Caco-2 (cell line): ENCODE measurements at regions not wholly inside any gene's neighbourhood (a gene's known extent, or its start where the extent isn't known, plus 50 kb on each side); places are given as distances from the start of the nearest gene placed in this dataset.

Source experiments
- BruUV-seq: library from RNA; stranded (reverse); fragments of 400-500 nt; replicated peaks from 2 replicates; lab custom pipeline; 2021; lab: Mats Ljungman, UMichigan
- CTCF ChIA-PET: fragments of 300-600 bp; sonication (Branson Sonifier 250); formaldehyde crosslinking; loops from one replicate; lab custom pipeline; 2022; ENCODE audit warnings: antibody characterized with exemption; lab: Charles Lee
- POLR2A ChIA-PET: fragments of 300-600 bp; sonication (Branson Sonifier 250); formaldehyde crosslinking; loops from one replicate; lab custom pipeline; 2022; ENCODE audit warnings: antibody characterized with exemption; lab: Charles Lee
- DNase-seq, 2 experiments: peaks; one replicate each; pipeline versions ENCODE4 v3.0.0 to v3.0.0-alpha.2; 2020 to 2022
- H3K27me3 ChIP-seq: replicated peaks from 2 replicates; pipeline ENCODE4 v1.6.0; 2011; ENCODE audit warnings: low read length; ENCODE audit not compliant: control insufficient read depth, insufficient read depth
- H3K36me3 ChIP-seq: 2 replicates; pipeline ENCODE4 v1.5.1; 2011; ENCODE audit warnings: low read length; ENCODE audit not compliant: control insufficient read depth, insufficient read depth
- H3K4me1 ChIP-seq: fragments of 250-450 bp; sonication (Bioruptor Pico); 2 replicates; pipeline ENCODE4 v1.5.1; 2020; ENCODE audit warnings: mild to moderate bottlenecking
- H3K4me3 ChIP-seq: 2 replicates; pipeline ENCODE4 v1.5.1; 2011; ENCODE audit warnings: low read depth, mild to moderate bottlenecking, control low read depth, low read length
- H3K9me3 ChIP-seq: fragments of 250-450 bp; sonication (Bioruptor Pico); 2 replicates; pipeline ENCODE4 v1.5.1; 2020; ENCODE audit warnings: mild to moderate bottlenecking, moderate library complexity
- H3K27ac Mint-ChIP-seq: one replicate; pipeline ENCODE4 v1.8.0; 2022; ENCODE audit warnings: mixed read lengths; ENCODE audit not compliant: unreplicated experiment
- H3K27me3 Mint-ChIP-seq: one replicate; pipeline ENCODE4 v1.8.0; 2022; ENCODE audit warnings: mixed read lengths; ENCODE audit not compliant: insufficient read depth, unreplicated experiment
- H3K36me3 Mint-ChIP-seq: one replicate; pipeline ENCODE4 v1.8.0; 2022; ENCODE audit warnings: mild to moderate bottlenecking, mixed read lengths; ENCODE audit not compliant: insufficient read depth, unreplicated experiment
- H3K4me1 Mint-ChIP-seq: one replicate; pipeline ENCODE4 v1.8.0; 2022; ENCODE audit warnings: low read depth, mixed read lengths; ENCODE audit not compliant: unreplicated experiment
- H3K4me3 Mint-ChIP-seq: one replicate; pipeline ENCODE4 v1.8.0; 2022; ENCODE audit warnings: mild to moderate bottlenecking, moderate library complexity, mixed read lengths; ENCODE audit not compliant: unreplicated experiment
- H3K9me3 Mint-ChIP-seq: one replicate; pipeline ENCODE4 v1.8.0; 2022; ENCODE audit warnings: mixed read lengths; ENCODE audit not compliant: unreplicated experiment
- CTCF ChIP-seq, 2 experiments: fragments of 200-600 bp in 1 of 2; IDR thresholded peaks; 1 replicate in 1 of 2; 2 replicates in 1 of 2; pipeline versions ENCODE4 v1.5.1 to v1.8.0; 2011 to 2022; ENCODE audit warnings: antibody characterized with exemption in 1 of 2, control low read depth in 1 of 2, inconsistent platforms in 1 of 2, low read depth in 1 of 2, low read length in 1 of 2, mild to moderate bottlenecking in 1 of 2, moderate library complexity in 1 of 2; ENCODE audit not compliant: insufficient read depth in 1 of 2, severe bottlenecking in 1 of 2, unreplicated experiment in 1 of 2
- intact Hi-C: fragments of 100-400 bp; cut with micrococcal nuclease; formaldehyde crosslinking; loops from one replicate; pipeline ENCODE4 v1.10.0; 2022; ENCODE audit not compliant: unreplicated experiment

- Mint-ChIP-seq H3K4me1 (no peaks in the 10 kb centered on the region), H3K9me3 (no peaks in the 10 kb centered on the region)
These were observed 260.2 kb downstream of the TMX3 start for GRCh38 chr18:68454511-68455228.

GRCh38 chr18:68449292-68449691, 265.6 kb downstream of the TMX3 start:
- H3K4me1 Mint-ChIP-seq: no peaks in the 10 kb centered on the region
- intact Hi-C loops: no loop called here
- no peak for DNase-seq
- no peak for TF ChIP-seq CTCF (IDR thresholded peaks at IDR 0.05; ENCODE audit: insufficient read depth in 1 of 2, low read depth in 1 of 2, low read length in 1 of 2, severe bottlenecking in 1 of 2, unreplicated experiment in 1 of 2)
- Histone ChIP-seq H3K4me3 (no peak overlapping the region), H3K27me3 (no peaks in the 10 kb centered on the region), H3K36me3 (no peaks in the 10 kb centered on the region), H3K4me1 (no peaks in the 10 kb centered on the region), H3K9me3 (no peaks in the 10 kb centered on the region)
- POLR2A ChIA-PET: no interaction called here
- H3K4me3 Mint-ChIP-seq: no peak overlapping the region
- H3K9me3 Mint-ChIP-seq: no peaks in the 10 kb centered on the region
- H3K27me3 Mint-ChIP-seq: no peaks in the 10 kb centered on the region
- H3K36me3 Mint-ChIP-seq: no peaks in the 10 kb centered on the region
- CTCF ChIA-PET: no interaction called here
- H3K27ac Mint-ChIP-seq: no peak overlapping the region
- no TSS peak for BruUV-seq

More at GRCh38 chr18:68454511-68455228, 260.2 kb downstream of the TMX3 start:
- DNase-seq: no peak
- H3K9me3 ChIP-seq: no peaks in the 10 kb centered on the region
- ChIA-PET POLR2A (no interaction called here), CTCF (no interaction called here)
- no TSS peak for BruUV-seq
- no peak overlapping the region for H3K4me3 Mint-ChIP-seq
- intact Hi-C loops: no loop called here
- no peak overlapping the region for H3K4me3 ChIP-seq
- no peaks in the 10 kb centered on the region for H3K27me3 ChIP-seq
- H3K36me3 ChIP-seq: no peaks in the 10 kb centered on the region
- TF ChIP-seq CTCF (IDR thresholded peaks at IDR 0.05; ENCODE audit: insufficient read depth in 1 of 2, low read depth in 1 of 2, low read length in 1 of 2, severe bottlenecking in 1 of 2, unreplicated experiment in 1 of 2): no peak
- no peaks in the 10 kb centered on the region; the same call in 1 of the 2 replicates for H3K4me1 ChIP-seq
- H3K27ac Mint-ChIP-seq: no peak overlapping the region
- H3K36me3 Mint-ChIP-seq: no peaks in the 10 kb centered on the region
- H3K27me3 Mint-ChIP-seq: no peaks in the 10 kb centered on the region

- intact Hi-C loops: no loop called here
- Mint-ChIP-seq H3K27me3 (no peaks in the 10 kb centered on the region), H3K27ac (no peak overlapping the region), H3K36me3 (no peaks in the 10 kb centered on the region), H3K4me3 (no peak overlapping the region), H3K9me3 (no peaks in the 10 kb centered on the region), H3K4me1 (no peaks in the 10 kb centered on the region)
- Histone ChIP-seq H3K4me3 (no peak overlapping the region), H3K9me3 (no peaks in the 10 kb centered on the region), H3K27me3 (no peaks in the 10 kb centered on the region), H3K4me1 (no peaks in the 10 kb centered on the region), H3K36me3 (no peaks in the 10 kb centered on the region)
- no TSS peak for BruUV-seq
- no peak for TF ChIP-seq CTCF (IDR thresholded peaks at IDR 0.05; ENCODE audit: insufficient read depth in 1 of 2, low read depth in 1 of 2, low read length in 1 of 2, severe bottlenecking in 1 of 2, unreplicated experiment in 1 of 2)
- ChIA-PET POLR2A (no interaction called here), CTCF (no interaction called here)
- DNase-seq: no peak
These were observed 266.2 kb downstream of the TMX3 start for GRCh38 chr18:68448736-68449135.
